GM18498 (cell line): ENCODE measurements at regions not wholly inside any gene's neighbourhood (a gene's known extent, or its start where the extent isn't known, plus 50 kb on each side); places are given as distances from the start of the nearest gene placed in this dataset.

Experiments
- ATAC-seq: cut with Tn5 transposase; IDR thresholded peaks from one replicate; pipeline ENCODE4 v1.9.1; 2021; ENCODE audit warnings: mild to moderate bottlenecking, moderate library complexity; ENCODE audit not compliant: unreplicated experiment

- no peak for ATAC-seq
Observed at GRCh38 chr2:43088143-43089073, 138.0 kb downstream of the ZFP36L2 start.

GRCh38 chr2:43087413-43087812, 139.0 kb downstream of the ZFP36L2 start:
- no peak for ATAC-seq

GRCh38 chr2:43086451-43087221, 139.8 kb downstream of the ZFP36L2 start:
- no peak for ATAC-seq

GRCh38 chr2:43085929-43086328, 140.5 kb downstream of the ZFP36L2 start:
- ATAC-seq: no peak

GRCh38 chr2:43085505-43085904, 140.9 kb downstream of the ZFP36L2 start:
- ATAC-seq: no peak

GRCh38 chr2:43084699-43085091, 141.7 kb downstream of the ZFP36L2 start:
- no peak for ATAC-seq

GRCh38 chr2:43083710-43084698, 142.4 kb downstream of the ZFP36L2 start:
- ATAC-seq: no peak

GRCh38 chr2:43082903-43083677, 143.3 kb downstream of the ZFP36L2 start:
- ATAC-seq: no peak

GRCh38 chr2:43082111-43082894, 144.1 kb downstream of the ZFP36L2 start:
- no peak for ATAC-seq

GRCh38 chr2:43081131-43081765, 145.2 kb downstream of the ZFP36L2 start:
- no peak for ATAC-seq

GRCh38 chr2:43080571-43081021, 145.8 kb downstream of the ZFP36L2 start:
- ATAC-seq: no peak

- no peak for ATAC-seq
Observed at GRCh38 chr2:43078781-43079755, 147.3 kb downstream of the ZFP36L2 start.

GRCh38 chr2:43078301-43078700, 148.1 kb downstream of the ZFP36L2 start:
- no peak for ATAC-seq

GRCh38 chr2:43077876-43078275, 148.5 kb downstream of the ZFP36L2 start:
- no peak for ATAC-seq

- no peak for ATAC-seq
Observed at GRCh38 chr2:43076676-43077075, 149.7 kb downstream of the ZFP36L2 start.

GRCh38 chr2:43075811-43076585, 150.4 kb downstream of the ZFP36L2 start:
- no peak for ATAC-seq
